Adrenal gland (tissue), 9 donors: ENCODE measurements at regions not wholly inside any gene's neighbourhood (a gene's known extent, or its start where the extent isn't known, plus 50 kb on each side); places are given as distances from the start of the nearest gene placed in this dataset.

Experiments
- DNase-seq, 7 donors: peaks; one replicate each; pipeline ENCODE4 v3.0.0-alpha.2; 2019 to 2020
- H3K27ac ChIP-seq, 5 donors: fragments of 200-600 bp; sonication (generic) in 4 of 5; 1 replicate in 3 of 5; 2 replicates in 2 of 5; pipeline versions ENCODE4 v1.5.1 to v1.8.0; 2016 to 2020; ENCODE audit warnings: mild to moderate bottlenecking in 1 of 5
- H3K27me3 ChIP-seq: fragments of 200-600 bp; 2 replicates; pipeline ENCODE4 v1.8.0; 2021
- H3K36me3 ChIP-seq, 2 donors: fragments of 200-600 bp; replicated peaks in 1 of 2; 1 replicate in 1 of 2; 2 replicates in 1 of 2; pipeline versions ENCODE4 v1.5.1 to v1.8.0; 2018 to 2022
- H3K4me1 ChIP-seq, 2 donors: fragments of 200-600 bp; replicated peaks in 1 of 2; 1 replicate in 1 of 2; 2 replicates in 1 of 2; pipeline versions ENCODE4 v1.5.1 to v1.8.0; 2018 to 2021
- H3K4me3 ChIP-seq, 4 donors: fragments of 200-600 bp; sonication (generic) in 3 of 4; one replicate each; pipeline ENCODE4 v1.5.1; 2016 to 2018
- H3K9me3 ChIP-seq, 3 donors: fragments of 200-600 bp; sonication (generic) in 1 of 3; replicated peaks in 1 of 3; 1 replicate in 2 of 3; 2 replicates in 1 of 3; pipeline versions ENCODE4 v1.5.1 to v1.8.0; 2016 to 2021
- POLR2A ChIP-seq, 2 donors: fragments of 450-650 bp; IDR thresholded peaks; one replicate each; pipeline ENCODE4 v1.6.1; 2017; ENCODE audit warnings: antibody characterized with exemption in 2 of 2, mild to moderate bottlenecking in 2 of 2, moderate library complexity in 1 of 2
- WGBS, 4 donors: extraction: QIAGEN DNeasy Blood & Tissue Kit in 2 of 4; methylation state at CpG; one replicate each; pipeline versions ENCODE4 v1.1.5 to v1.1.7; 2013 to 2017; 5-methylcytosine and 5-hydroxymethylcytosine counted together
- intact Hi-C, 2 donors: fragments of 100-400 bp; cut with DNase I; formaldehyde crosslinking; loops; one replicate each; pipeline versions ENCODE4 v1.14.1 to v1.15.0; 2022 to 2023
- TF ChIP-seq, protein P1 (sequence below), 6 experiments: fragments of 450-650 bp in 4 of 6; fragments of 200-600 bp in 2 of 6; sonication (generic) in 1 of 6; IDR thresholded peaks; 1 replicate in 5 of 6; 2 replicates in 1 of 6; pipeline versions ENCODE4 v1.5.1 to v1.8.0; 2016 to 2021; ENCODE audit warnings: antibody characterized with exemption in 6 of 6, mild to moderate bottlenecking in 2 of 6, moderate library complexity in 1 of 6
- donor health status: healthy with polysubstance abuse.
- donor health status: Bipolar disorder and iron deficiency.
- donor health status: DM: yes; HTN: yes; CAD: no.
- donor health status: DM: no; HTN: no; CAD: no.
- donor health status: DM: no; HTN: no; CAD: no.

DNA sequence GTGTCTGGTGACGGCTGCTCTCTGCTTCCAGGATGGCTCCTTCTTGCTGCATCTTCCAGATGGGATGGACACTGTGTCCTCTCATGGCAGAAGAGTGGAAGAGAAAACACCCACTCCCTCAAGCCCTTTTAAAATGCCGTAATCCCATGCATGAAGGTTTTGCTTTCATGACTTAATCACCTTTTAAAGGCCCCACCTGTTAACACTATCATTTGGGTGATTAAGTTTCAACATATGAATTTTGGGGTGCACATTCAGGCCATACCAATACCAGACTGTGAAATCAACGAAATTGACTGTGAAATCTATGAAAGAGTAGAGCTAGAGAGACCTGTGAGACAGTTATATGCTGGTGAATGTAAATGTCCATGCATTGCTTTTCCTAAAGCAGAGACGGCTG, 374.3 kb upstream of the CHD6 start:
- TF ChIP-seq, protein P1, sequence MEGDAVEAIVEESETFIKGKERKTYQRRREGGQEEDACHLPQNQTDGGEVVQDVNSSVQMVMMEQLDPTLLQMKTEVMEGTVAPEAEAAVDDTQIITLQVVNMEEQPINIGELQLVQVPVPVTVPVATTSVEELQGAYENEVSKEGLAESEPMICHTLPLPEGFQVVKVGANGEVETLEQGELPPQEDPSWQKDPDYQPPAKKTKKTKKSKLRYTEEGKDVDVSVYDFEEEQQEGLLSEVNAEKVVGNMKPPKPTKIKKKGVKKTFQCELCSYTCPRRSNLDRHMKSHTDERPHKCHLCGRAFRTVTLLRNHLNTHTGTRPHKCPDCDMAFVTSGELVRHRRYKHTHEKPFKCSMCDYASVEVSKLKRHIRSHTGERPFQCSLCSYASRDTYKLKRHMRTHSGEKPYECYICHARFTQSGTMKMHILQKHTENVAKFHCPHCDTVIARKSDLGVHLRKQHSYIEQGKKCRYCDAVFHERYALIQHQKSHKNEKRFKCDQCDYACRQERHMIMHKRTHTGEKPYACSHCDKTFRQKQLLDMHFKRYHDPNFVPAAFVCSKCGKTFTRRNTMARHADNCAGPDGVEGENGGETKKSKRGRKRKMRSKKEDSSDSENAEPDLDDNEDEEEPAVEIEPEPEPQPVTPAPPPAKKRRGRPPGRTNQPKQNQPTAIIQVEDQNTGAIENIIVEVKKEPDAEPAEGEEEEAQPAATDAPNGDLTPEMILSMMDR (IDR thresholded peaks at IDR 0.05) = no peak
- no peak for TF ChIP-seq POLR2A (IDR thresholded peaks at IDR 0.05)
- Histone ChIP-seq H3K4me3 (no peak overlapping the region), H3K9me3 (no peaks in the 10 kb centered on the region), H3K4me1 (no peaks in the 10 kb centered on the region), H3K27me3 (no peaks in the 10 kb centered on the region), H3K27ac (no peak overlapping the region), H3K36me3 (no peaks in the 10 kb centered on the region)
- intact Hi-C loops = no loop called here
- no peak for DNase-seq
- 68 to 76% (median 72%) methylated on average over 4 of the region's 4 CpGs for WGBS, 4 donors

DNA sequence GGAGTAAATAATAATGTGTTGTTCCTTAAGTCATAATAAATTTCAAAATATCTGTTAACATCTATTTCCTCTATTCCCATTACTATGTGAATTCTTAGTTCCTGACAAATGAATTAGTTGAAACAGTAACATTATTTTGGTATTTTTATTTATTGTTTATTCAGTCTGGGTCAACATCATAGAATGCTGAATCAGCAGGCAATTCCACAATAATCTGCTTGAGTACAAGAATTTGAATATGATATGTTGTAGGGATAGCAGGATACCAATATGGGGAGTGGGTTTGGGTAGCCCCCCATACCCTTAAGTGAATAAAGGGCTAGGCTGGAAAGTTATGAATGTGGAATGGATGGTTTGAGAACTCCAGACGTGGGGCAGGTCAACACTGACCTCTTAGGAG, 373.2 kb upstream of the CHD6 start:
- H3K9me3 ChIP-seq = no peaks in the 10 kb centered on the region
- TF ChIP-seq POLR2A (IDR thresholded peaks at IDR 0.05) = no peak
- TF ChIP-seq, protein P1 (IDR thresholded peaks at IDR 0.05) = no peak
- no peaks in the 10 kb centered on the region for H3K36me3 ChIP-seq
- no peaks in the 10 kb centered on the region for H3K27me3 ChIP-seq
- no peak for DNase-seq
- no peak overlapping the region for H3K27ac ChIP-seq
- H3K4me1 ChIP-seq = no peaks in the 10 kb centered on the region
- 52 to 75% (median 67%) methylated on average over 1 of the region's 1 CpG for WGBS, 4 donors
- no peak overlapping the region for H3K4me3 ChIP-seq
- intact Hi-C loops = no loop called here

DNA sequence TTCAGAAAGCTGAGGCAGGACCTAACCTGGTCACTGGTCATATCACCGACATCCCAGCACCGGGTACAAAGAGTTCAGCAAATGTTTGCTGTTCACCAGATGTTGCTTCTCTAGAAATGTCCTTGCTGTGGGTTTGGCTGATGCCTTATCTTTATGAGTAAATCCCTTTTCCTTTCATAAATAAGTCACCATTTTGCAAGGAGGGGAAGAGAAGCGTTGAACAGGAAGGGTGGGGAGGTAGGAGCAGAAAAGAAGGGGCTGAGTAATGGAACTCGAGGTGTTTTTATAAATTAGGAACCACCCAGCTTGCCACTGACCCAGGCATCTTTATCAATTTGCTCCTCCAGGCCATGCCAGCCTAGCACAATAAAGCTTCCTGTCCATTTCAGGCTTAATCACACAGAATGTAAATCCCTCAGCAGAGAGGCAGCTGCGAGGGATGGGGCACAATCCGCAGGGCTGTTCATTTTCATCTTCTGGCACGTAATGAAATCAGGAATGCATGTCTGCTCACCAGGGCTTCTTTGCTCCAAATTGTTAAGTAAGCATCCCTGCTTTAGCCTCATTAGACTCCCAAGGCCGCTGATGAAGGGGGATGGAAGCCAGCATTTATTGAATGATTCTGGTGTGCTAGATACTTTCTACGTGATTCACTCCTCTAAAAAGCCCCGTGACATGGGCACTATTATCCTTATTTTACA, 371.9 kb upstream of the CHD6 start:
- Histone ChIP-seq H3K4me3 (no peak overlapping the region), H3K4me1 (no peaks in the 10 kb centered on the region), H3K9me3 (no peaks in the 10 kb centered on the region), H3K27me3 (no peaks in the 10 kb centered on the region), H3K36me3 (no peaks in the 10 kb centered on the region), H3K27ac (no peak overlapping the region)
- 28 to 37% (median 34%) methylated on average over 10 of the region's 10 CpGs for WGBS, 4 donors
- TF ChIP-seq, protein P1 (IDR thresholded peaks at IDR 0.05) = no peak
- TF ChIP-seq POLR2A (IDR thresholded peaks at IDR 0.05) = no peak
- DNase-seq = no peak
- intact Hi-C loops = no loop called here

DNA sequence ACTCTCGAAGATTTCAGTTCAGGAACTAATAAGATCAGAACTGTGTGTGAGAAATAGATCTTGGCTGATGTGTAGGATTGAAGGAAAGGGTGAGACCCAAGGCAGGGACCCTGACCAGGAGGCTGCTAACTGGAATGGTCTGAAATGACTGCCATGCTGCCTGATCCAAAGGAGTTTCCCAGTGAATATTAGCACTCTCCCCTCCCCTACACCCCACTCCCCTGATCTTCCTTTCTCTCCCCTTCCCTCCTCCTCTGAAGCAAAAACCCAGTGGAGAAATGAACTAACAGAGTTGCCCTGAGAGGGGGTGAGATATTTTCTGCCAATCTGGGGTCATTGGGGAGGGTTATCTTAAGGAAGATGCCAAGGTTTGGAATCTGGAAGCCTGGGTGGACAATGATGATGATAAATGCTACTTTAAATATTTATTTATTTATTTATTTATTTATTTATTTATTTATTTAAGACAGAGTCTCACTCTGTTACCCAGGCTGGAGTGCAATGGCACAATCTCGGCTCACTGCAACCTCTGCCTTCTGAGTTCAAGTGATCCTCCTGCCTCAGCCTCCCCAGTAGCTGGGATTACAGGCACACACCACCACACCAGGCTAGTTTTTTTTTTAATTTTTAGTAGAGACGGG, 371.0 kb upstream of the CHD6 start:
- no peak overlapping the region for H3K27ac ChIP-seq
- no peaks in the 10 kb centered on the region for H3K27me3 ChIP-seq
- H3K36me3 ChIP-seq = no peaks in the 10 kb centered on the region
- H3K4me1 ChIP-seq = no peaks in the 10 kb centered on the region
- 68 to 84% (median 76%) methylated on average over 3 of the region's 3 CpGs for WGBS, 4 donors
- H3K4me3 ChIP-seq = no peak overlapping the region
- intact Hi-C loops = no loop called here
- DNase-seq = no peak
- no peaks in the 10 kb centered on the region for H3K9me3 ChIP-seq
- no peak for TF ChIP-seq POLR2A (IDR thresholded peaks at IDR 0.05)
- TF ChIP-seq, protein P1 (IDR thresholded peaks at IDR 0.05) = no peak
